GM12878 (cell line): ENCODE measurements at regions not wholly inside any gene's neighbourhood (a gene's known extent, or its start where the extent isn't known, plus 50 kb on each side); places are given as distances from the start of the nearest gene placed in this dataset.

Experiments
- ATAC-seq: fragments of 200-7000 bp; cut with Tn5 transposase; 3 replicates; pipeline ENCODE4 v1.9.1; 2020; ENCODE audit warnings: mild to moderate bottlenecking, moderate library complexity
- BruUV-seq: library from RNA; stranded (reverse); fragments of 400-500 nt; replicated peaks from 2 replicates; lab custom pipeline; 2021; lab: Mats Ljungman, UMichigan
- CTCF ChIA-PET: fragments of 300-600 bp; sonication (Branson Sonifier 250); formaldehyde crosslinking; extraction: SDS; loops from one replicate; lab custom pipeline; 2021; ENCODE audit warnings: inconsistent platforms; lab: Yijun Ruan, JAX
- POLR2A ChIA-PET: fragments of 350-600 bp; formaldehyde crosslinking; extraction: SDS; loops from one replicate; lab custom pipeline; 2021; ENCODE audit warnings: inconsistent platforms; lab: Charles Lee
- RAD21 ChIA-PET: fragments of 300-600 bp; sonication (Branson Sonifier 250); formaldehyde crosslinking; loops from one replicate; lab custom pipeline; 2023; ENCODE audit warnings: antibody characterized with exemption; ENCODE audit not compliant: unreplicated experiment; lab: Charles Lee
- SMC1A ChIA-PET: fragments of 300-600 bp; sonication (Branson Sonifier 250); formaldehyde crosslinking; loops from one replicate; lab custom pipeline; 2023; ENCODE audit not compliant: unreplicated experiment, uncharacterized antibody; lab: Charles Lee
- DNase-seq: peaks from one replicate; pipeline ENCODE4 v3.0.0-alpha.2; 2011; ENCODE audit warnings: low read depth, low spot score
- FAIRE-seq: peaks from 3 replicates; lab custom pipeline; 2011; peaks lifted over from hg19 to GRCh38; lab: Jason Lieb, UNC
- H2AFZ ChIP-seq: 2 replicates; pipeline ENCODE4 v1.6.0; 2011; ENCODE audit warnings: low read depth, low read length, control low read depth; ENCODE audit not compliant: control insufficient read depth
- H3K27ac ChIP-seq: 2 replicates; pipeline ENCODE4 v1.5.1; 2011; ENCODE audit warnings: control low read depth; ENCODE audit not compliant: control insufficient read depth, insufficient read depth
- H3K27me3 ChIP-seq, 2 experiments: replicated peaks in 1 of 2; 2 replicates each; pipeline versions ENCODE4 v1.6.0 to v1.6.1; 2011; ENCODE audit warnings: low read length in 1 of 2; ENCODE audit not compliant: control insufficient read depth in 2 of 2, insufficient read depth in 2 of 2
- H3K36me3 ChIP-seq, 2 experiments: 2 replicates each; pipeline ENCODE4 v1.5.1; 2011; ENCODE audit warnings: low read length in 1 of 2; ENCODE audit not compliant: control insufficient read depth in 2 of 2, insufficient read depth in 2 of 2
- H3K4me1 ChIP-seq: 2 replicates; pipeline ENCODE4 v1.6.1; 2011; ENCODE audit warnings: mild to moderate bottlenecking, low read length, moderate library complexity, mixed read lengths; ENCODE audit not compliant: control insufficient read depth, insufficient read depth
- H3K4me2 ChIP-seq: 2 replicates; pipeline ENCODE4 v1.6.0; 2011; ENCODE audit warnings: control low read depth; ENCODE audit not compliant: control insufficient read depth, insufficient read depth
- H3K4me3 ChIP-seq: fragments of 200-600 bp; sonication (generic); 2 replicates; pipeline ENCODE4 v1.5.1; 2016
- H3K79me2 ChIP-seq: 2 replicates; pipeline ENCODE4 v1.6.0; 2011; ENCODE audit warnings: low read length; ENCODE audit not compliant: control insufficient read depth, insufficient read depth
- H3K9ac ChIP-seq: 2 replicates; pipeline ENCODE4 v1.8.0; 2011; ENCODE audit warnings: low read length, control low read depth, mixed read lengths; ENCODE audit not compliant: control insufficient read depth, insufficient read depth
- H3K9me3 ChIP-seq: replicated peaks from 3 replicates; pipeline ENCODE4 v1.5.1; 2011; ENCODE audit warnings: mild to moderate bottlenecking, low read length; ENCODE audit not compliant: control insufficient read depth, insufficient read depth
- H4K20me1 ChIP-seq: 2 replicates; pipeline ENCODE4 v1.6.0; 2011; ENCODE audit not compliant: control insufficient read depth, insufficient read depth
- NR2F1 ChIP-seq: fragments of 450-650 bp; conservative IDR thresholded peaks from 2 replicates; pipeline ENCODE4 v1.6.1; 2017; ENCODE audit warnings: mild to moderate bottlenecking
- POLR2A ChIP-seq: IDR thresholded peaks from 2 replicates; pipeline ENCODE4 v1.6.1; 2011; ENCODE audit warnings: low read depth, mild to moderate bottlenecking, low read length
- ZSCAN29 ChIP-seq: fragments of 450-650 bp; IDR thresholded peaks from 2 replicates; pipeline ENCODE4 v1.6.1; 2017; ENCODE audit warnings: mild to moderate bottlenecking, moderate library complexity
- WGBS: methylation state at CpG from one replicate; pipeline ENCODE4 v1.1.6; 2016; ENCODE audit warnings: low lambda C conversion rate; ENCODE audit not compliant: insufficient replicate concordance, insufficient coverage; ENCODE audit errors: missing lambda C conversion rate; 5-methylcytosine and 5-hydroxymethylcytosine counted together
- in situ Hi-C: fragments of 300-500 bp; cut with MboI; formaldehyde crosslinking; loops from 9 replicates; pipeline ENCODE4 v1.14.3; 2018; ENCODE audit warnings: mixed read lengths
- intact Hi-C: fragments of 100-400 bp; cut with micrococcal nuclease; formaldehyde crosslinking; loops from one replicate; pipeline ENCODE4 v1.14.2; 2022; ENCODE audit not compliant: unreplicated experiment
- TF ChIP-seq, protein P1 (sequence below), 3 experiments: IDR thresholded peaks in 2 of 3; conservative IDR thresholded peaks in 1 of 3; 2 replicates each; pipeline ENCODE4 v1.5.1; 2011; ENCODE audit warnings: low read depth in 3 of 3, low read length in 3 of 3, mild to moderate bottlenecking in 3 of 3, control low read depth in 2 of 3, moderate library complexity in 2 of 3, inconsistent platforms in 1 of 3, mixed read lengths in 1 of 3; ENCODE audit not compliant: control insufficient read depth in 2 of 3, insufficient read depth in 1 of 3; ENCODE audit errors: extremely low read depth in 1 of 3
- TF ChIP-seq, protein P2 (sequence below): IDR thresholded peaks from 2 replicates; pipeline ENCODE4 v1.6.1; 2012; ENCODE audit warnings: low read depth, low read length, improper control_type of control experiment

DNA sequence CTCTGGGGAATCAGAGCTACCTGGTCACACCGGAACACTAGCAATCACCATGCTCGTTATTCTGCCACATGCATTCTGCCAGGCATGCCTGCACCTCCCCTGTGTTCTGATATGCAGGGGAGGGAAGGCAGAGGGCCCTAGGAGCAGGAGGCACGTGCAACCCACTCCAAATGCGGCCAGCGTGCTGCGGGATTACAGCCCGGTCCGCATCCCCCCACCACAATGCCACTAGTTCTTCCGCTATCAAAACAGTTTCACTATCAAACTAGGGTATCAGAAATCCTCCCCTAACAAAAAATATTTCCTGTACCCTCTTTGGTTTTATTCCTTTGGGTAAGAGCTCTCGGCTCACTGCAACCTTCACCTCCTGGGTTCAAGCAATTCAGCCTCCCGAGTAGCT is 223.2 kb upstream of the IGF1R start:
- Histone ChIP-seq H3K27me3 (peaks cover 0 to 10% of the 10 kb centered on the region in 2 experiments), H3K4me3 (no peak overlapping the region), H3K4me1 (no peaks in the 10 kb centered on the region), H3K79me2 (no peaks in the 10 kb centered on the region), H4K20me1 (no peaks in the 10 kb centered on the region), H3K4me2 (no peak overlapping the region), H3K9ac (no peak overlapping the region), H2AFZ (no peak overlapping the region), H3K9me3 (no peaks in the 10 kb centered on the region; the same call in 2 of the 3 replicates), H3K36me3 (no peaks in the 10 kb centered on the region), H3K27ac (no peak overlapping the region)
- DNase-seq (no peak), ATAC-seq (no peak), FAIRE-seq (no peak)
- in situ Hi-C loops (loop anchor here (10.0 kb wide), 1 partner anchor 520 kb away; no protein-coding TSS in a partner anchor), intact Hi-C loops (no loop called here)
- ChIA-PET POLR2A (no interaction called here), CTCF (interaction anchor here (6.6 kb wide), 1 partner anchor 113 kb away, joined by 56 read pairs; no protein-coding TSS in a partner anchor), SMC1A (no interaction called here), RAD21 (no interaction called here)
- TF ChIP-seq, protein P1, sequence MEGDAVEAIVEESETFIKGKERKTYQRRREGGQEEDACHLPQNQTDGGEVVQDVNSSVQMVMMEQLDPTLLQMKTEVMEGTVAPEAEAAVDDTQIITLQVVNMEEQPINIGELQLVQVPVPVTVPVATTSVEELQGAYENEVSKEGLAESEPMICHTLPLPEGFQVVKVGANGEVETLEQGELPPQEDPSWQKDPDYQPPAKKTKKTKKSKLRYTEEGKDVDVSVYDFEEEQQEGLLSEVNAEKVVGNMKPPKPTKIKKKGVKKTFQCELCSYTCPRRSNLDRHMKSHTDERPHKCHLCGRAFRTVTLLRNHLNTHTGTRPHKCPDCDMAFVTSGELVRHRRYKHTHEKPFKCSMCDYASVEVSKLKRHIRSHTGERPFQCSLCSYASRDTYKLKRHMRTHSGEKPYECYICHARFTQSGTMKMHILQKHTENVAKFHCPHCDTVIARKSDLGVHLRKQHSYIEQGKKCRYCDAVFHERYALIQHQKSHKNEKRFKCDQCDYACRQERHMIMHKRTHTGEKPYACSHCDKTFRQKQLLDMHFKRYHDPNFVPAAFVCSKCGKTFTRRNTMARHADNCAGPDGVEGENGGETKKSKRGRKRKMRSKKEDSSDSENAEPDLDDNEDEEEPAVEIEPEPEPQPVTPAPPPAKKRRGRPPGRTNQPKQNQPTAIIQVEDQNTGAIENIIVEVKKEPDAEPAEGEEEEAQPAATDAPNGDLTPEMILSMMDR (IDR thresholded peaks at IDR 0.05 in 2 of 3, conservative IDR thresholded peaks at IDR 0.05 in 1 of 3; ENCODE audit: control insufficient read depth in 2 of 3, extremely low read depth in 1 of 3, insufficient read depth in 1 of 3, low read depth in 3 of 3, low read length in 3 of 3) = no peak
- TF ChIP-seq NR2F1 (no peak), POLR2A (no peak), ZSCAN29 (no peak)
- TF ChIP-seq, protein P2, sequence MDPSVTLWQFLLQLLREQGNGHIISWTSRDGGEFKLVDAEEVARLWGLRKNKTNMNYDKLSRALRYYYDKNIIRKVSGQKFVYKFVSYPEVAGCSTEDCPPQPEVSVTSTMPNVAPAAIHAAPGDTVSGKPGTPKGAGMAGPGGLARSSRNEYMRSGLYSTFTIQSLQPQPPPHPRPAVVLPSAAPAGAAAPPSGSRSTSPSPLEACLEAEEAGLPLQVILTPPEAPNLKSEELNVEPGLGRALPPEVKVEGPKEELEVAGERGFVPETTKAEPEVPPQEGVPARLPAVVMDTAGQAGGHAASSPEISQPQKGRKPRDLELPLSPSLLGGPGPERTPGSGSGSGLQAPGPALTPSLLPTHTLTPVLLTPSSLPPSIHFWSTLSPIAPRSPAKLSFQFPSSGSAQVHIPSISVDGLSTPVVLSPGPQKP = no peak
- 19% methylated on average over 11 of the region's 11 CpGs for WGBS
- no TSS peak for BruUV-seq
